ENCODE measurements at regions not wholly inside any gene's neighbourhood (a gene's known extent, or its start where the extent isn't known, plus 50 kb on each side); places are given as distances from the start of the nearest gene placed in this dataset.

GRCh38 chr2:2940061-2940460 is 437.6 kb downstream of the EIPR1 start:
- Histone ChIP-seq H4K20me1 (ENCODE audit: insufficient read depth, low read length) (no peaks in the 10 kb centered on the region), H3K27me3 (replicated peaks; ENCODE audit: insufficient read depth, low read length) (no peaks in the 10 kb centered on the region), H3F3A (ENCODE audit: insufficient read depth, low read length) (no peaks in the 10 kb centered on the region), H3K4me1 (ENCODE audit: low read length) (no peaks in the 10 kb centered on the region), H3K9me3 (replicated peaks; ENCODE audit: insufficient read depth, low read length) (no peaks in the 10 kb centered on the region), H3K27ac (ENCODE audit: low read length) (no peak overlapping the region), H3K4me2 (ENCODE audit: low read depth, low read length) (no peak overlapping the region), H3K9me2 (replicated peaks; ENCODE audit: insufficient read depth, low read length) (no peaks in the 10 kb centered on the region), H3K4me3 (ENCODE audit: low read length) (no peak overlapping the region), H3K36me3 (replicated peaks; ENCODE audit: insufficient read depth, low read length) (no peaks in the 10 kb centered on the region), H2AFZ (ENCODE audit: low read length) (no peak overlapping the region), H3K79me2 (ENCODE audit: low read length) (no peaks in the 10 kb centered on the region), H3K9ac (ENCODE audit: low read length) (no peak overlapping the region)
- TF ChIP-seq EZH2 (optimal IDR thresholded peaks at IDR 0.05; ENCODE audit: low read depth, low read length) (no peak), CTCF (IDR thresholded peaks at IDR 0.05; ENCODE audit: low read length) (no peak), EZH2phosphoT487 (IDR thresholded peaks at IDR 0.05; ENCODE audit: low read length) (no peak)
- no peak for DNase-seq

GRCh38 chr2:2939078-2939795 is 438.4 kb downstream of the EIPR1 start:
- TF ChIP-seq EZH2phosphoT487 (IDR thresholded peaks at IDR 0.05; ENCODE audit: low read length) (no peak), CTCF (IDR thresholded peaks at IDR 0.05; ENCODE audit: low read length) (no peak), EZH2 (optimal IDR thresholded peaks at IDR 0.05; ENCODE audit: low read depth, low read length) (no peak)
- no peaks in the 10 kb centered on the region for H4K20me1 ChIP-seq (ENCODE audit: insufficient read depth, low read length)
- no peak overlapping the region for H3K9ac ChIP-seq (ENCODE audit: low read length)
- H3K9me2 ChIP-seq (replicated peaks; ENCODE audit: insufficient read depth, low read length): no peaks in the 10 kb centered on the region
- H2AFZ ChIP-seq (ENCODE audit: low read length): no peak overlapping the region
- H3K4me1 ChIP-seq (ENCODE audit: low read length): no peaks in the 10 kb centered on the region
- no peak overlapping the region for H3K4me3 ChIP-seq (ENCODE audit: low read length)
- no peaks in the 10 kb centered on the region for H3K79me2 ChIP-seq (ENCODE audit: low read length)
- no peak overlapping the region for H3K27ac ChIP-seq (ENCODE audit: low read length)
- H3K9me3 ChIP-seq (replicated peaks; ENCODE audit: insufficient read depth, low read length): no peaks in the 10 kb centered on the region
- DNase-seq: no peak
- H3K4me2 ChIP-seq (ENCODE audit: low read depth, low read length): no peak overlapping the region
- no peaks in the 10 kb centered on the region for H3K27me3 ChIP-seq (replicated peaks; ENCODE audit: insufficient read depth, low read length)
- H3F3A ChIP-seq (ENCODE audit: insufficient read depth, low read length): no peaks in the 10 kb centered on the region
- H3K36me3 ChIP-seq (replicated peaks; ENCODE audit: insufficient read depth, low read length): no peaks in the 10 kb centered on the region

- H3K9me2 ChIP-seq (replicated peaks; ENCODE audit: insufficient read depth, low read length): no peaks in the 10 kb centered on the region
- no peak overlapping the region for H3K4me3 ChIP-seq (ENCODE audit: low read length)
- TF ChIP-seq CTCF (IDR thresholded peaks at IDR 0.05; ENCODE audit: low read length) (no peak), EZH2 (optimal IDR thresholded peaks at IDR 0.05; ENCODE audit: low read depth, low read length) (no peak), EZH2phosphoT487 (IDR thresholded peaks at IDR 0.05; ENCODE audit: low read length) (no peak)
- H4K20me1 ChIP-seq (ENCODE audit: insufficient read depth, low read length): no peaks in the 10 kb centered on the region
- no peak overlapping the region for H3K4me2 ChIP-seq (ENCODE audit: low read depth, low read length)
- no peaks in the 10 kb centered on the region for H3K79me2 ChIP-seq (ENCODE audit: low read length)
- H3K27me3 ChIP-seq (replicated peaks; ENCODE audit: insufficient read depth, low read length): no peaks in the 10 kb centered on the region
- H3K9ac ChIP-seq (ENCODE audit: low read length): no peak overlapping the region
- no peak overlapping the region for H2AFZ ChIP-seq (ENCODE audit: low read length)
- no peaks in the 10 kb centered on the region for H3K4me1 ChIP-seq (ENCODE audit: low read length)
- H3K36me3 ChIP-seq (replicated peaks; ENCODE audit: insufficient read depth, low read length): no peaks in the 10 kb centered on the region
- no peak for DNase-seq
- no peak overlapping the region for H3K27ac ChIP-seq (ENCODE audit: low read length)
- H3K9me3 ChIP-seq (replicated peaks; ENCODE audit: insufficient read depth, low read length): no peaks in the 10 kb centered on the region
- no peaks in the 10 kb centered on the region for H3F3A ChIP-seq (ENCODE audit: insufficient read depth, low read length)
Measured at GRCh38 chr2:2938481-2938880, 439.1 kb downstream of the EIPR1 start.

Measured in MM.1S (cell line).